OCI-LY7 (cell line): ENCODE measurements at regions not wholly inside any gene's neighbourhood (a gene's known extent, or its start where the extent isn't known, plus 50 kb on each side); places are given as distances from the start of the nearest gene placed in this dataset.

Experiments used
- BruUV-seq: library from RNA; stranded (reverse); fragments of 400-500 nt; replicated peaks from 2 replicates; lab custom pipeline; 2021; lab: Mats Ljungman, UMichigan
- CTCF ChIA-PET: fragments of 300-600 bp; sonication (Branson Sonifier 250); formaldehyde crosslinking; loops from one replicate; lab custom pipeline; 2022; ENCODE audit warnings: antibody characterized with exemption; ENCODE audit not compliant: unreplicated experiment; lab: Charles Lee
- POLR2A ChIA-PET: fragments of 300-600 bp; sonication (Branson Sonifier 250); formaldehyde crosslinking; loops from one replicate; lab custom pipeline; 2022; ENCODE audit warnings: antibody characterized with exemption; lab: Charles Lee
- DNase-seq: peaks from one replicate; pipeline ENCODE4 v3.0.0-alpha.2; 2015; ENCODE audit warnings: low spot score
- H2AFZ ChIP-seq: fragments of 200-600 bp; sonication (generic), shearing (Covaris generic); 2 replicates; pipeline ENCODE4 v1.6.1; 2014; ENCODE audit warnings: mild to moderate bottlenecking, antibody characterized with exemption, low read length, moderate library complexity
- H3K27ac ChIP-seq: fragments of 200-600 bp; sonication (generic); 2 replicates; pipeline ENCODE4 v1.5.1; 2014; ENCODE audit warnings: mixed run types, low read depth, mild to moderate bottlenecking, moderate library complexity, low read length, inconsistent platforms; ENCODE audit not compliant: poor library complexity, severe bottlenecking
- H3K36me3 ChIP-seq: fragments of 200-600 bp; sonication (generic); 2 replicates; pipeline ENCODE4 v1.6.1; 2014; ENCODE audit warnings: mild to moderate bottlenecking, antibody characterized with exemption, low read length, moderate library complexity, mixed read lengths; ENCODE audit not compliant: insufficient read depth
- H3K4me1 ChIP-seq: fragments of 200-600 bp; sonication (generic); 2 replicates; pipeline ENCODE4 v1.5.1; 2014; ENCODE audit warnings: mild to moderate bottlenecking, low read length; ENCODE audit not compliant: insufficient read depth, poor library complexity, severe bottlenecking
- H3K4me2 ChIP-seq: fragments of 200-600 bp; sonication (generic); 2 replicates; pipeline ENCODE4 v1.6.1; 2014; ENCODE audit warnings: mild to moderate bottlenecking, low read length
- H3K4me3 ChIP-seq: fragments of 200-600 bp; sonication (generic); 2 replicates; pipeline ENCODE4 v1.5.1; 2014; ENCODE audit warnings: mild to moderate bottlenecking, low read depth, low read length; ENCODE audit not compliant: poor library complexity, severe bottlenecking
- H3K79me2 ChIP-seq: fragments of 200-600 bp; sonication (generic); 2 replicates; pipeline ENCODE4 v1.6.1; 2016; ENCODE audit warnings: low read depth, mild to moderate bottlenecking, low read length, moderate library complexity, mixed read lengths; ENCODE audit not compliant: insufficient read depth
- H3K9me2 ChIP-seq: fragments of 200-600 bp; sonication (generic); 2 replicates; pipeline ENCODE4 v1.6.1; 2016; ENCODE audit warnings: mild to moderate bottlenecking, low read length, mixed read lengths; ENCODE audit not compliant: insufficient read depth
- H3K9me3 ChIP-seq: fragments of 200-600 bp; sonication (generic); 2 replicates; pipeline ENCODE4 v1.6.1; 2014; ENCODE audit warnings: mild to moderate bottlenecking, mixed run types, low read length, mixed read lengths
- H4K20me1 ChIP-seq: fragments of 200-600 bp; sonication (generic); 2 replicates; pipeline ENCODE4 v1.6.1; 2014; ENCODE audit warnings: mild to moderate bottlenecking, antibody characterized with exemption, low read length, moderate library complexity, mixed read lengths; ENCODE audit not compliant: insufficient read depth
- CTCF ChIP-seq: fragments of 200-600 bp; sonication (generic); conservative IDR thresholded peaks from 2 replicates; pipeline ENCODE4 v1.5.1; 2014; ENCODE audit warnings: mild to moderate bottlenecking, antibody characterized with exemption, low read length, moderate library complexity, mixed read lengths
- EZH2phosphoT487 ChIP-seq: fragments of 200-600 bp; sonication (generic); IDR thresholded peaks from 2 replicates; pipeline ENCODE4 v1.6.1; 2018; ENCODE audit warnings: low read depth, borderline replicate concordance, mild to moderate bottlenecking, mixed run types, antibody characterized with exemption, low read length, moderate library complexity, mixed read lengths
- intact Hi-C: fragments of 100-400 bp; cut with micrococcal nuclease; formaldehyde crosslinking; loops from one replicate; pipeline ENCODE4 v1.10.0; 2022; ENCODE audit not compliant: unreplicated experiment

GRCh38 chr21:29236201-29236600 is 62.5 kb upstream of the BACH1 start:
- DNase-seq = no peak
- Histone ChIP-seq H3K4me1 (no peaks in the 10 kb centered on the region), H4K20me1 (no peaks in the 10 kb centered on the region), H3K36me3 (no peaks in the 10 kb centered on the region), H3K27ac (no peak overlapping the region), H3K4me3 (no peak overlapping the region), H3K4me2 (no peak overlapping the region), H3K79me2 (no peaks in the 10 kb centered on the region), H3K9me3 (no peaks in the 10 kb centered on the region), H3K9me2 (no peaks in the 10 kb centered on the region), H2AFZ (no peak overlapping the region)
- no TSS peak for BruUV-seq
- intact Hi-C loops = loop anchor here (10.0 kb wide), 1 partner anchor 139 kb away; no protein-coding TSS in a partner anchor
- TF ChIP-seq CTCF (no peak), EZH2phosphoT487 (no peak)
- POLR2A ChIA-PET = interaction anchor here (0.7 kb wide), 1 partner anchor 143 kb away, joined by 3 read pairs; no protein-coding TSS in a partner anchor
- CTCF ChIA-PET = no interaction called here

- no peak for DNase-seq
- Histone ChIP-seq H2AFZ (no peak overlapping the region), H3K4me2 (no peak overlapping the region), H3K79me2 (no peaks in the 10 kb centered on the region), H3K9me3 (no peaks in the 10 kb centered on the region), H3K9me2 (no peaks in the 10 kb centered on the region), H3K4me1 (no peaks in the 10 kb centered on the region), H3K36me3 (no peaks in the 10 kb centered on the region), H4K20me1 (no peaks in the 10 kb centered on the region), H3K27ac (no peak overlapping the region), H3K4me3 (no peak overlapping the region)
- TF ChIP-seq EZH2phosphoT487 = no peak
- no peak for TF ChIP-seq CTCF
- BruUV-seq = no TSS peak
- intact Hi-C loops = loop anchor here (10.0 kb wide), 1 partner anchor 137 kb away; no protein-coding TSS in a partner anchor
- CTCF ChIA-PET = no interaction called here
- POLR2A ChIA-PET = interaction anchor here (0.7 kb wide), 2 partner anchors 33 to 39 kb away, joined by 3 read pairs; no protein-coding TSS in a partner anchor
Measured at GRCh38 chr21:29237110-29238052, 61.3 kb upstream of the BACH1 start.
